Hepatocyte (in vitro differentiated cells): ENCODE measurements at regions not wholly inside any gene's neighbourhood (a gene's known extent, or its start where the extent isn't known, plus 50 kb on each side); places are given as distances from the start of the nearest gene placed in this dataset.

Experiments
- EZH2phosphoT487 ChIP-seq: fragments of 200-600 bp; sonication (generic); IDR thresholded peaks from one replicate; pipeline ENCODE4 v1.6.1; 2018; ENCODE audit warnings: antibody characterized with exemption, mild to moderate bottlenecking, low read depth, moderate library complexity; ENCODE audit not compliant: unreplicated experiment, severe bottlenecking
- TF ChIP-seq, protein P1 (sequence below): fragments of 200-600 bp; sonication (generic); IDR thresholded peaks from 2 replicates; pipeline ENCODE4 v1.5.1; 2016; ENCODE audit warnings: antibody characterized with exemption, mild to moderate bottlenecking; ENCODE audit not compliant: poor library complexity

DNA sequence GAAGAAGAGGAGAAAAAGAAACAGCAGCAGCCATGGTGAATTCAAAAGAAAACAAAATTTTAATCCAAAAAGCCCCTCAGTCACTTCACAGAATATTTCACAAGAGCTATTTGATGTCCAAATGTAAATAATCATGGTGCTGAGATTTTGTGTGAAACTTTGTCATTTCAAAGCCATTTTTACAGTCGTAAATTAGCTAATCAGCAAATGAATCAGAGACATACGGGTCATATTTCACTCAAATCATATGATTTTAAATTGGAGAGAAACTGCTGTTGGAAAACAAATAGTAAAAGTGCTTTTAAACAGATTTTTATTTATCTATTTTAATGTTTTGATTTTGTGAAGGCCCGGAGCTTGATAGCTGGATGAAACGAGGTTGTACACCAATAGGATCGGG, 101.4 kb upstream of the SMIM23 start:
- TF ChIP-seq, protein P1, sequence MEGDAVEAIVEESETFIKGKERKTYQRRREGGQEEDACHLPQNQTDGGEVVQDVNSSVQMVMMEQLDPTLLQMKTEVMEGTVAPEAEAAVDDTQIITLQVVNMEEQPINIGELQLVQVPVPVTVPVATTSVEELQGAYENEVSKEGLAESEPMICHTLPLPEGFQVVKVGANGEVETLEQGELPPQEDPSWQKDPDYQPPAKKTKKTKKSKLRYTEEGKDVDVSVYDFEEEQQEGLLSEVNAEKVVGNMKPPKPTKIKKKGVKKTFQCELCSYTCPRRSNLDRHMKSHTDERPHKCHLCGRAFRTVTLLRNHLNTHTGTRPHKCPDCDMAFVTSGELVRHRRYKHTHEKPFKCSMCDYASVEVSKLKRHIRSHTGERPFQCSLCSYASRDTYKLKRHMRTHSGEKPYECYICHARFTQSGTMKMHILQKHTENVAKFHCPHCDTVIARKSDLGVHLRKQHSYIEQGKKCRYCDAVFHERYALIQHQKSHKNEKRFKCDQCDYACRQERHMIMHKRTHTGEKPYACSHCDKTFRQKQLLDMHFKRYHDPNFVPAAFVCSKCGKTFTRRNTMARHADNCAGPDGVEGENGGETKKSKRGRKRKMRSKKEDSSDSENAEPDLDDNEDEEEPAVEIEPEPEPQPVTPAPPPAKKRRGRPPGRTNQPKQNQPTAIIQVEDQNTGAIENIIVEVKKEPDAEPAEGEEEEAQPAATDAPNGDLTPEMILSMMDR = no peak
- no peak for TF ChIP-seq EZH2phosphoT487
